ENCODE measurements at regions not wholly inside any gene's neighbourhood (a gene's known extent, or its start where the extent isn't known, plus 50 kb on each side); places are given as distances from the start of the nearest gene placed in this dataset.

- FAIRE-seq = no peak
- H3K4me3 ChIP-seq (ENCODE audit: low read depth in 1 of 3, low read length in 3 of 3) = no peak overlapping the region
- H3K4me1 ChIP-seq (ENCODE audit: control insufficient read depth in 3 of 3, insufficient read depth in 2 of 3, low read depth in 1 of 3, low read length in 2 of 3) = no peaks in the 10 kb centered on the region
Measured at GRCh38 chr9:15113288-15113687, 193.7 kb downstream of the TTC39B start.

GRCh38 chr9:15111071-15111470, 195.9 kb downstream of the TTC39B start:
- H3K4me3 ChIP-seq (ENCODE audit: low read depth in 1 of 3, low read length in 3 of 3) = no peak overlapping the region
- H3K27ac ChIP-seq (ENCODE audit: low read depth in 1 of 3, low read length in 2 of 3) = no peak overlapping the region
- FAIRE-seq = no peak
- H3K9me3 ChIP-seq (ENCODE audit: control insufficient read depth in 2 of 2, insufficient read depth in 1 of 2, low read depth in 1 of 2, low read length in 1 of 2) = no peaks in the 10 kb centered on the region
- peaks cover 0 to 3% (median 0%) of the 10 kb centered on the region in 3 donors for H3K27me3 ChIP-seq (ENCODE audit: control insufficient read depth in 3 of 3, insufficient read depth in 3 of 3, low read length in 3 of 3)
- DNase-seq = no peak
- no peaks in the 10 kb centered on the region for H3K36me3 ChIP-seq (ENCODE audit: control insufficient read depth in 3 of 3, insufficient read depth in 2 of 3, low read depth in 1 of 3, low read length in 3 of 3)
- H3K4me1 ChIP-seq (ENCODE audit: control insufficient read depth in 3 of 3, insufficient read depth in 2 of 3, low read depth in 1 of 3, low read length in 2 of 3) = no peaks in the 10 kb centered on the region

More at GRCh38 chr9:15113288-15113687, 193.7 kb downstream of the TTC39B start:
- Histone ChIP-seq H3K9me3 (ENCODE audit: control insufficient read depth in 2 of 2, insufficient read depth in 1 of 2, low read depth in 1 of 2, low read length in 1 of 2) (no peaks in the 10 kb centered on the region), H3K36me3 (ENCODE audit: control insufficient read depth in 3 of 3, insufficient read depth in 2 of 3, low read depth in 1 of 3, low read length in 3 of 3) (no peaks in the 10 kb centered on the region), H3K27me3 (ENCODE audit: control insufficient read depth in 3 of 3, insufficient read depth in 3 of 3, low read length in 3 of 3) (peaks cover 0 to 3% (median 0%) of the 10 kb centered on the region in 3 donors), H3K27ac (ENCODE audit: low read depth in 1 of 3, low read length in 2 of 3) (no peak overlapping the region)
- no peak for DNase-seq

- Histone ChIP-seq H3K27me3 (ENCODE audit: control insufficient read depth in 3 of 3, insufficient read depth in 3 of 3, low read length in 3 of 3) (no peaks in the 10 kb centered on the region), H3K36me3 (ENCODE audit: control insufficient read depth in 3 of 3, insufficient read depth in 2 of 3, low read depth in 1 of 3, low read length in 3 of 3) (no peaks in the 10 kb centered on the region), H3K27ac (ENCODE audit: low read depth in 1 of 3, low read length in 2 of 3) (no peak overlapping the region), H3K4me1 (ENCODE audit: control insufficient read depth in 3 of 3, insufficient read depth in 2 of 3, low read depth in 1 of 3, low read length in 2 of 3) (no peaks in the 10 kb centered on the region), H3K4me3 (ENCODE audit: low read depth in 1 of 3, low read length in 3 of 3) (no peak overlapping the region), H3K9me3 (ENCODE audit: control insufficient read depth in 2 of 2, insufficient read depth in 1 of 2, low read depth in 1 of 2, low read length in 1 of 2) (no peaks in the 10 kb centered on the region)
- peak; percentile 32 to 52 for DNase-seq
- 28 to 34% (median 33%) methylated on average over 4 of the region's 4 CpGs for WGBS, 3 donors
- no peak for FAIRE-seq
Measured at GRCh38 chr9:15104826-15105420, 194.7 kb upstream of the FREM1 start.

- DNase-seq = no peak
- Histone ChIP-seq H3K4me3 (ENCODE audit: low read depth in 1 of 3, low read length in 3 of 3) (no peak overlapping the region), H3K36me3 (ENCODE audit: control insufficient read depth in 3 of 3, insufficient read depth in 2 of 3, low read depth in 1 of 3, low read length in 3 of 3) (no peaks in the 10 kb centered on the region), H3K27ac (ENCODE audit: low read depth in 1 of 3, low read length in 2 of 3) (no peak overlapping the region), H3K27me3 (ENCODE audit: control insufficient read depth in 3 of 3, insufficient read depth in 3 of 3, low read length in 3 of 3) (no peaks in the 10 kb centered on the region), H3K9me3 (ENCODE audit: control insufficient read depth in 2 of 2, insufficient read depth in 1 of 2, low read depth in 1 of 2, low read length in 1 of 2) (no peaks in the 10 kb centered on the region), H3K4me1 (ENCODE audit: control insufficient read depth in 3 of 3, insufficient read depth in 2 of 3, low read depth in 1 of 3, low read length in 2 of 3) (no peaks in the 10 kb centered on the region)
- 61 to 69% (median 63%) methylated on average over 3 of the region's 3 CpGs for WGBS, 3 donors
- no peak for FAIRE-seq
Measured at GRCh38 chr9:15103290-15103689, 193.1 kb upstream of the FREM1 start.

GRCh38 chr9:15101095-15101494, 190.9 kb upstream of the FREM1 start:
- Histone ChIP-seq H3K27ac (ENCODE audit: low read depth in 1 of 3, low read length in 2 of 3) (no peak overlapping the region), H3K9me3 (ENCODE audit: control insufficient read depth in 2 of 2, insufficient read depth in 1 of 2, low read depth in 1 of 2, low read length in 1 of 2) (no peaks in the 10 kb centered on the region), H3K27me3 (ENCODE audit: control insufficient read depth in 3 of 3, insufficient read depth in 3 of 3, low read length in 3 of 3) (no peaks in the 10 kb centered on the region), H3K4me1 (ENCODE audit: control insufficient read depth in 3 of 3, insufficient read depth in 2 of 3, low read depth in 1 of 3, low read length in 2 of 3) (no peaks in the 10 kb centered on the region), H3K4me3 (ENCODE audit: low read depth in 1 of 3, low read length in 3 of 3) (no peak overlapping the region), H3K36me3 (ENCODE audit: control insufficient read depth in 3 of 3, insufficient read depth in 2 of 3, low read depth in 1 of 3, low read length in 3 of 3) (no peaks in the 10 kb centered on the region)
- 77 to 80% (median 78%) methylated on average over 7 of the region's 7 CpGs for WGBS, 3 donors
- DNase-seq (no peak), FAIRE-seq (no peak)

GRCh38 chr9:15100571-15100970, 190.3 kb upstream of the FREM1 start:
- Histone ChIP-seq H3K36me3 (ENCODE audit: control insufficient read depth in 3 of 3, insufficient read depth in 2 of 3, low read depth in 1 of 3, low read length in 3 of 3) (no peaks in the 10 kb centered on the region), H3K27ac (ENCODE audit: low read depth in 1 of 3, low read length in 2 of 3) (no peak overlapping the region), H3K27me3 (ENCODE audit: control insufficient read depth in 3 of 3, insufficient read depth in 3 of 3, low read length in 3 of 3) (no peaks in the 10 kb centered on the region), H3K9me3 (ENCODE audit: control insufficient read depth in 2 of 2, insufficient read depth in 1 of 2, low read depth in 1 of 2, low read length in 1 of 2) (no peaks in the 10 kb centered on the region), H3K4me3 (ENCODE audit: low read depth in 1 of 3, low read length in 3 of 3) (no peak overlapping the region), H3K4me1 (ENCODE audit: control insufficient read depth in 3 of 3, insufficient read depth in 2 of 3, low read depth in 1 of 3, low read length in 2 of 3) (no peaks in the 10 kb centered on the region)
- 38 to 50% (median 45%) methylated on average over 2 of the region's 2 CpGs for WGBS, 3 donors
- no peak for DNase-seq
- no peak for FAIRE-seq

GRCh38 chr9:15096972-15097371, 186.7 kb upstream of the FREM1 start:
- no peak for DNase-seq
- H3K36me3 ChIP-seq (ENCODE audit: control insufficient read depth in 3 of 3, insufficient read depth in 2 of 3, low read depth in 1 of 3, low read length in 3 of 3) = no peaks in the 10 kb centered on the region
- WGBS, 3 donors = 71 to 81% (median 79%) methylated on average over 2 of the region's 2 CpGs
- no peak overlapping the region for H3K4me3 ChIP-seq (ENCODE audit: low read depth in 1 of 3, low read length in 3 of 3)
- H3K4me1 ChIP-seq (ENCODE audit: control insufficient read depth in 3 of 3, insufficient read depth in 2 of 3, low read depth in 1 of 3, low read length in 2 of 3) = no peaks in the 10 kb centered on the region
- H3K27ac ChIP-seq (ENCODE audit: low read depth in 1 of 3, low read length in 2 of 3) = no peak overlapping the region
- no peaks in the 10 kb centered on the region for H3K27me3 ChIP-seq (ENCODE audit: control insufficient read depth in 3 of 3, insufficient read depth in 3 of 3, low read length in 3 of 3)
- no peaks in the 10 kb centered on the region for H3K9me3 ChIP-seq (ENCODE audit: control insufficient read depth in 2 of 2, insufficient read depth in 1 of 2, low read depth in 1 of 2, low read length in 1 of 2)
- FAIRE-seq = no peak

GRCh38 chr9:15086778-15087324, 176.6 kb upstream of the FREM1 start:
- H3K36me3 ChIP-seq (ENCODE audit: control insufficient read depth in 3 of 3, insufficient read depth in 2 of 3, low read depth in 1 of 3, low read length in 3 of 3) = no peaks in the 10 kb centered on the region
- 72 to 93% (median 91%) methylated on average over 3 of the region's 3 CpGs for WGBS, 3 donors
- H3K27ac ChIP-seq (ENCODE audit: low read depth in 1 of 3, low read length in 2 of 3) = no peak overlapping the region
- FAIRE-seq (no peak), DNase-seq (no peak)
- H3K27me3 ChIP-seq (ENCODE audit: control insufficient read depth in 3 of 3, insufficient read depth in 3 of 3, low read length in 3 of 3) = no peaks in the 10 kb centered on the region
- H3K9me3 ChIP-seq (ENCODE audit: control insufficient read depth in 2 of 2, insufficient read depth in 1 of 2, low read depth in 1 of 2, low read length in 1 of 2) = no peaks in the 10 kb centered on the region
- H3K4me3 ChIP-seq (ENCODE audit: low read depth in 1 of 3, low read length in 3 of 3) = no peak overlapping the region
- no peaks in the 10 kb centered on the region for H3K4me1 ChIP-seq (ENCODE audit: control insufficient read depth in 3 of 3, insufficient read depth in 2 of 3, low read depth in 1 of 3, low read length in 2 of 3)

GRCh38 chr9:15086156-15086763, 176.0 kb upstream of the FREM1 start:
- WGBS, 3 donors = 60 to 72% (median 66%) methylated on average over 6 of the region's 6 CpGs
- no peak overlapping the region for H3K4me3 ChIP-seq (ENCODE audit: low read depth in 1 of 3, low read length in 3 of 3)
- H3K27ac ChIP-seq (ENCODE audit: low read depth in 1 of 3, low read length in 2 of 3) = no peak overlapping the region
- H3K9me3 ChIP-seq (ENCODE audit: control insufficient read depth in 2 of 2, insufficient read depth in 1 of 2, low read depth in 1 of 2, low read length in 1 of 2) = no peaks in the 10 kb centered on the region
- H3K36me3 ChIP-seq (ENCODE audit: control insufficient read depth in 3 of 3, insufficient read depth in 2 of 3, low read depth in 1 of 3, low read length in 3 of 3) = no peaks in the 10 kb centered on the region
- DNase-seq = no peak
- FAIRE-seq = no peak
- H3K4me1 ChIP-seq (ENCODE audit: control insufficient read depth in 3 of 3, insufficient read depth in 2 of 3, low read depth in 1 of 3, low read length in 2 of 3) = no peaks in the 10 kb centered on the region
- no peaks in the 10 kb centered on the region for H3K27me3 ChIP-seq (ENCODE audit: control insufficient read depth in 3 of 3, insufficient read depth in 3 of 3, low read length in 3 of 3)

Data from small intestine (tissue), 7 donors.